Islet precursor cell (in vitro differentiated cells): ENCODE measurements at regions not wholly inside any gene's neighbourhood (a gene's known extent, or its start where the extent isn't known, plus 50 kb on each side); places are given as distances from the start of the nearest gene placed in this dataset.

ENCODE experiments used
- DNase-seq: peaks from one replicate; pipeline ENCODE4 v3.0.0-alpha.2; 2018

GRCh38 chr2:82837588-82838304 is 1621.3 kb downstream of the SUCLG1 start:
- no peak for DNase-seq

- DNase-seq: no peak
Measured at GRCh38 chr2:82834893-82835292, 1624.2 kb downstream of the SUCLG1 start.

GRCh38 chr2:82827426-82827825 is 1631.7 kb downstream of the SUCLG1 start:
- DNase-seq: no peak

- no peak for DNase-seq
Measured at GRCh38 chr2:82826437-82826836, 1632.6 kb downstream of the SUCLG1 start.

GRCh38 chr2:82825410-82826090 is 1633.5 kb downstream of the SUCLG1 start:
- DNase-seq: no peak

GRCh38 chr2:82823892-82824291 is 1635.2 kb downstream of the SUCLG1 start:
- DNase-seq: no peak

- DNase-seq: no peak
Measured at GRCh38 chr2:82819951-82820350, 1639.1 kb downstream of the SUCLG1 start.

- no peak for DNase-seq
Measured at GRCh38 chr2:82814146-82814545, 1644.9 kb downstream of the SUCLG1 start.

- DNase-seq: no peak
Measured at GRCh38 chr2:82811946-82812345, 1647.1 kb downstream of the SUCLG1 start.

- DNase-seq: no peak
Measured at GRCh38 chr2:82803307-82803706, 1655.8 kb downstream of the SUCLG1 start.

- DNase-seq: no peak
Measured at GRCh38 chr2:82797469-82797868, 1661.6 kb downstream of the SUCLG1 start.

GRCh38 chr2:82796132-82796531 is 1662.9 kb downstream of the SUCLG1 start:
- DNase-seq: no peak

GRCh38 chr2:82795446-82795845 is 1663.6 kb downstream of the SUCLG1 start:
- DNase-seq: no peak

- DNase-seq: no peak
Measured at GRCh38 chr2:82793711-82794435, 1665.2 kb downstream of the SUCLG1 start.

GRCh38 chr2:82792316-82792715 is 1666.8 kb downstream of the SUCLG1 start:
- no peak for DNase-seq

GRCh38 chr2:82790206-82791021 is 1668.7 kb downstream of the SUCLG1 start:
- DNase-seq: no peak

- DNase-seq: no peak
Measured at GRCh38 chr2:82789851-82790205, 1669.3 kb downstream of the SUCLG1 start.

GRCh38 chr2:82781176-82781915 is 1677.7 kb downstream of the SUCLG1 start:
- DNase-seq: no peak

GRCh38 chr2:82780050-82780449 is 1679.0 kb downstream of the SUCLG1 start:
- DNase-seq: no peak

GRCh38 chr2:82752396-82752795 is 1706.7 kb downstream of the SUCLG1 start:
- no peak for DNase-seq

GRCh38 chr2:82748653-82749052 is 1710.4 kb downstream of the SUCLG1 start:
- DNase-seq: no peak

GRCh38 chr2:82740527-82740926 is 1718.6 kb downstream of the SUCLG1 start:
- DNase-seq: no peak
